HepG2 (cell line): ENCODE measurements at regions not wholly inside any gene's neighbourhood (a gene's known extent, or its start where the extent isn't known, plus 50 kb on each side); places are given as distances from the start of the nearest gene placed in this dataset.

Source experiments
- AGO1 ChIP-seq: fragments of 200-400 bp; formaldehyde crosslinking; IDR thresholded peaks from 2 replicates; pipeline ENCODE4 v1.6.1; 2017; ENCODE audit warnings: mild to moderate bottlenecking, low read depth, low read length, moderate library complexity; ENCODE audit not compliant: poor library complexity, severe bottlenecking
- ATF5 ChIP-seq: sonication (generic); formaldehyde crosslinking; IDR thresholded peaks from 2 replicates; pipeline ENCODE4 v1.4.0; 2020; ENCODE audit warnings: mild to moderate bottlenecking, low read depth, missing genetic modification reagents
- BRCA1 ChIP-seq: sonication (generic); formaldehyde crosslinking; IDR thresholded peaks from 2 replicates; pipeline ENCODE4 v1.4.0; 2020; ENCODE audit warnings: missing genetic modification reagents
- CBX2 ChIP-seq, 2 experiments: fragments of 200-600 bp in 1 of 2; sonication (generic); formaldehyde crosslinking in 1 of 2; IDR thresholded peaks; 2 replicates each; pipeline versions ENCODE4 v1.7.0 to v1.8.1; 2018 to 2022; ENCODE audit warnings: low read depth in 2 of 2, low read length in 1 of 2, mild to moderate bottlenecking in 1 of 2, missing genetic modification reagents in 1 of 2
- HDAC2 ChIP-seq: sonication (generic); formaldehyde crosslinking; IDR thresholded peaks from 2 replicates; pipeline ENCODE4 v1.4.0; 2020; ENCODE audit warnings: missing genetic modification reagents
- HNRNPUL1 ChIP-seq: fragments of 200-400 bp; formaldehyde crosslinking; IDR thresholded peaks from 2 replicates; pipeline ENCODE4 v1.6.1; 2017; ENCODE audit warnings: low read depth, mild to moderate bottlenecking, low read length, moderate library complexity
- HOXA3 ChIP-seq: sonication (generic); formaldehyde crosslinking; IDR thresholded peaks from 2 replicates; pipeline ENCODE4 v1.5.0; 2020; ENCODE audit warnings: missing genetic modification reagents
- MAFF ChIP-seq: IDR thresholded peaks from 2 replicates; pipeline ENCODE4 v1.6.1; 2011; ENCODE audit warnings: low read depth, low read length, improper control_type of control experiment
- NFIC ChIP-seq: IDR thresholded peaks from 2 replicates; pipeline ENCODE4 v1.6.1; 2012; ENCODE audit warnings: mild to moderate bottlenecking, low read length, inconsistent platforms
- PAWR ChIP-seq: sonication (generic); formaldehyde crosslinking; IDR thresholded peaks from 2 replicates; pipeline ENCODE4 v1.4.0; 2020; ENCODE audit warnings: missing genetic modification reagents, mild to moderate bottlenecking, borderline replicate concordance
- PAX8 ChIP-seq: sonication (generic); formaldehyde crosslinking; IDR thresholded peaks from 2 replicates; pipeline ENCODE4 v1.8.0; 2022; ENCODE audit warnings: mild to moderate bottlenecking, missing genetic modification reagents, borderline replicate concordance
- POGZ ChIP-seq: sonication (generic); formaldehyde crosslinking; IDR thresholded peaks from 2 replicates; pipeline ENCODE4 v1.4.0; 2020; ENCODE audit warnings: mild to moderate bottlenecking, missing genetic modification reagents
- RFX5 ChIP-seq: IDR thresholded peaks from 2 replicates; pipeline ENCODE4 v1.6.1; 2011; ENCODE audit warnings: low read depth, low read length, improper control_type of control experiment
- RNF219 ChIP-seq: sonication (generic); formaldehyde crosslinking; IDR thresholded peaks from 2 replicates; pipeline ENCODE4 v1.5.0; 2020; ENCODE audit warnings: mild to moderate bottlenecking, missing genetic modification reagents
- XRCC5 ChIP-seq: fragments of 200-400 bp; formaldehyde crosslinking; optimal IDR thresholded peaks from 2 replicates; pipeline ENCODE3; 2017; ENCODE audit warnings: mild to moderate bottlenecking, low read length
- ZEB1 ChIP-seq: IDR thresholded peaks from 2 replicates; pipeline ENCODE4 v1.6.1; 2012; ENCODE audit warnings: mild to moderate bottlenecking, low read depth, inconsistent platforms; ENCODE audit not compliant: insufficient replicate concordance
- ZFP36L1 ChIP-seq: sonication (generic); formaldehyde crosslinking; IDR thresholded peaks from 2 replicates; pipeline ENCODE4 v1.8.0; 2022; ENCODE audit warnings: mild to moderate bottlenecking, missing genetic modification reagents, moderate library complexity
- ZNF180 ChIP-seq: sonication (generic); formaldehyde crosslinking; IDR thresholded peaks from 2 replicates; pipeline ENCODE4 v1.4.0; 2020; ENCODE audit warnings: low read depth, missing genetic modification reagents, borderline replicate concordance
- ZNF260 ChIP-seq: sonication (generic); formaldehyde crosslinking; IDR thresholded peaks from 2 replicates; pipeline ENCODE4 v1.4.0; 2020; ENCODE audit warnings: missing genetic modification reagents, low read depth, mild to moderate bottlenecking, borderline replicate concordance
- ZNF354B ChIP-seq: sonication (generic); formaldehyde crosslinking; IDR thresholded peaks from 2 replicates; pipeline ENCODE4 v1.8.0; 2022; ENCODE audit warnings: mild to moderate bottlenecking, missing genetic modification reagents
- ZNF432 ChIP-seq: sonication (generic); formaldehyde crosslinking; IDR thresholded peaks from 2 replicates; pipeline ENCODE4 v1.5.0; 2020; ENCODE audit warnings: missing genetic modification reagents, mild to moderate bottlenecking, borderline replicate concordance
- ZNF484 ChIP-seq: sonication (generic); formaldehyde crosslinking; IDR thresholded peaks from 2 replicates; pipeline ENCODE4 v1.5.1; 2020; ENCODE audit warnings: mild to moderate bottlenecking, low read depth, missing genetic modification reagents, borderline replicate concordance
- ZNF768 ChIP-seq: sonication (generic); formaldehyde crosslinking; IDR thresholded peaks from 2 replicates; pipeline ENCODE4 v1.4.0; 2020; ENCODE audit warnings: missing genetic modification reagents
- ZNF776 ChIP-seq: sonication (generic); formaldehyde crosslinking; IDR thresholded peaks from 2 replicates; pipeline ENCODE4 v1.4.0; 2020; ENCODE audit warnings: mild to moderate bottlenecking, missing genetic modification reagents
- TF ChIP-seq, protein P1 (sequence below): IDR thresholded peaks from 2 replicates; pipeline ENCODE4 v1.6.1; 2018; ENCODE audit warnings: missing genetic modification reagents, mild to moderate bottlenecking, missing compliant biosample characterization
- TF ChIP-seq, protein P2 (sequence below): sonication (generic); formaldehyde crosslinking; IDR thresholded peaks from 2 replicates; pipeline ENCODE4 v1.8.1; 2022; ENCODE audit warnings: mild to moderate bottlenecking, missing genetic modification reagents

- TF ChIP-seq RNF219 (no peak), CBX2 (IDR thresholded peaks at IDR 0.05; ENCODE audit: low read depth, low read length) (no peak), CBX2 (CRISPR knock-in tag; IDR thresholded peaks at IDR 0.05; ENCODE audit: low read depth) (no peak), RFX5 (no peak), ZNF260 (CRISPR knock-in tag) (no peak), ZFP36L1 (CRISPR knock-in tag) (no peak), ZNF484 (CRISPR knock-in tag) (no peak), PAX8 (no peak), ATF5 (no peak), NFIC (0 out of 2 replicates have a peak, but pooled peaks have one; percentile 48), ZNF180 (CRISPR knock-in tag) (no peak), ZNF354B (CRISPR knock-in tag) (no peak), HNRNPUL1 (no peak), XRCC5 (no peak), ZNF768 (CRISPR knock-in tag) (no peak), ZEB1 (no peak), MAFF (no peak), POGZ (CRISPR knock-in tag) (peak; percentile 58), ZNF432 (CRISPR knock-in tag) (no peak), AGO1 (no peak), BRCA1 (CRISPR knock-in tag) (no peak), HDAC2 (peak; percentile 56), ZNF776 (CRISPR knock-in tag) (no peak), PAWR (CRISPR knock-in tag) (no peak), HOXA3 (CRISPR knock-in tag) (peak; percentile 17; the same call in 1 of the 2 replicates)
- TF ChIP-seq, protein P1, sequence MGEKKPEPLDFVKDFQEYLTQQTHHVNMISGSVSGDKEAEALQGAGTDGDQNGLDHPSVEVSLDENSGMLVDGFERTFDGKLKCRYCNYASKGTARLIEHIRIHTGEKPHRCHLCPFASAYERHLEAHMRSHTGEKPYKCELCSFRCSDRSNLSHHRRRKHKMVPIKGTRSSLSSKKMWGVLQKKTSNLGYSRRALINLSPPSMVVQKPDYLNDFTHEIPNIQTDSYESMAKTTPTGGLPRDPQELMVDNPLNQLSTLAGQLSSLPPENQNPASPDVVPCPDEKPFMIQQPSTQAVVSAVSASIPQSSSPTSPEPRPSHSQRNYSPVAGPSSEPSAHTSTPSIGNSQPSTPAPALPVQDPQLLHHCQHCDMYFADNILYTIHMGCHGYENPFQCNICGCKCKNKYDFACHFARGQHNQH (CRISPR knock-in tag): no peak
- TF ChIP-seq, protein P2, sequence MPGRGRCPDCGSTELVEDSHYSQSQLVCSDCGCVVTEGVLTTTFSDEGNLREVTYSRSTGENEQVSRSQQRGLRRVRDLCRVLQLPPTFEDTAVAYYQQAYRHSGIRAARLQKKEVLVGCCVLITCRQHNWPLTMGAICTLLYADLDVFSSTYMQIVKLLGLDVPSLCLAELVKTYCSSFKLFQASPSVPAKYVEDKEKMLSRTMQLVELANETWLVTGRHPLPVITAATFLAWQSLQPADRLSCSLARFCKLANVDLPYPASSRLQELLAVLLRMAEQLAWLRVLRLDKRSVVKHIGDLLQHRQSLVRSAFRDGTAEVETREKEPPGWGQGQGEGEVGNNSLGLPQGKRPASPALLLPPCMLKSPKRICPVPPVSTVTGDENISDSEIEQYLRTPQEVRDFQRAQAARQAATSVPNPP (CRISPR knock-in tag): no peak
These were observed 123.2 kb upstream of the FOXN3 start (continued) for GRCh38 chr14:89540009-89540829.
